NCI-H128 (cell line): ENCODE measurements at regions not wholly inside any gene's neighbourhood (a gene's known extent, or its start where the extent isn't known, plus 50 kb on each side); places are given as distances from the start of the nearest gene placed in this dataset.

ENCODE experiments used
- DNase-seq: peaks from one replicate; lab custom pipeline; 2025; ENCODE audit not compliant: unreplicated experiment; lab: John Stamatoyannopoulos, UW

GRCh38 chr20:11429889-11430519 lies 487.7 kb upstream of the BTBD3 start:
- no peak for DNase-seq

- no peak for DNase-seq
Observed at GRCh38 chr20:11430652-11431051, 487.0 kb upstream of the BTBD3 start.

GRCh38 chr20:11431621-11432020 lies 486.1 kb upstream of the BTBD3 start:
- DNase-seq: no peak

GRCh38 chr20:11432407-11432806 lies 485.3 kb upstream of the BTBD3 start:
- DNase-seq: no peak

- DNase-seq: no peak
Observed at GRCh38 chr20:11436113-11436905, 481.4 kb upstream of the BTBD3 start.

GRCh38 chr20:11437090-11437489 lies 480.6 kb upstream of the BTBD3 start:
- DNase-seq: no peak

- no peak for DNase-seq
Observed at GRCh38 chr20:11437611-11438380, 479.9 kb upstream of the BTBD3 start.

GRCh38 chr20:11438412-11438811 lies 479.3 kb upstream of the BTBD3 start:
- DNase-seq: no peak

- DNase-seq: no peak
Observed at GRCh38 chr20:11443382-11444119, 474.1 kb upstream of the BTBD3 start.

- no peak for DNase-seq
Observed at GRCh38 chr20:11445161-11445560, 472.5 kb upstream of the BTBD3 start.

- DNase-seq: no peak
Observed at GRCh38 chr20:11445891-11446290, 471.8 kb upstream of the BTBD3 start.

- no peak for DNase-seq
Observed at GRCh38 chr20:11447371-11448100, 470.2 kb upstream of the BTBD3 start.

GRCh38 chr20:11448554-11448953 lies 469.1 kb upstream of the BTBD3 start:
- no peak for DNase-seq

- no peak for DNase-seq
Observed at GRCh38 chr20:11451793-11452291, 465.9 kb upstream of the BTBD3 start.

- DNase-seq: no peak
Observed at GRCh38 chr20:11452326-11452725, 465.4 kb upstream of the BTBD3 start.

- no peak for DNase-seq
Observed at GRCh38 chr20:11453430-11453829, 464.3 kb upstream of the BTBD3 start.

- DNase-seq: no peak
Observed at GRCh38 chr20:11454966-11455799, 462.5 kb upstream of the BTBD3 start.

GRCh38 chr20:11457488-11457887 lies 460.2 kb upstream of the BTBD3 start:
- no peak for DNase-seq

GRCh38 chr20:11459090-11459890 lies 458.4 kb upstream of the BTBD3 start:
- DNase-seq: no peak
